IMR-90 (cell line): ENCODE measurements at regions not wholly inside any gene's neighbourhood (a gene's known extent, or its start where the extent isn't known, plus 50 kb on each side); places are given as distances from the start of the nearest gene placed in this dataset.

Experiments
- CTCF ChIP-seq: conservative IDR thresholded peaks from 2 replicates; pipeline ENCODE4 v1.5.1; 2012; ENCODE audit warnings: mild to moderate bottlenecking, low read depth, low read length, improper control_type of control experiment
- MAFK ChIP-seq: IDR thresholded peaks from 2 replicates; pipeline ENCODE4 v1.6.1; 2012; ENCODE audit warnings: low read depth, low read length, improper control_type of control experiment
- POLR2A ChIP-seq: IDR thresholded peaks from 2 replicates; pipeline ENCODE4 v1.6.1; 2012; ENCODE audit warnings: mild to moderate bottlenecking, low read depth, low read length
- RAD21 ChIP-seq: IDR thresholded peaks from 2 replicates; pipeline ENCODE4 v1.6.1; 2012; ENCODE audit warnings: low read length, improper control_type of control experiment
- USF2 ChIP-seq: fragments of 150-350 bp; IDR thresholded peaks from 2 replicates; pipeline ENCODE4 v1.6.1; 2017; ENCODE audit warnings: mild to moderate bottlenecking, antibody characterized with exemption, low read length, low read depth

GRCh38 chr19:28465371-28466086 is 747.4 kb downstream of the UQCRFS1 start:
- no peak for TF ChIP-seq POLR2A
- TF ChIP-seq RAD21, result no peak
- TF ChIP-seq CTCF, result no peak
- no peak for TF ChIP-seq USF2
- TF ChIP-seq MAFK, result no peak
